MG63 (cell line): ENCODE measurements at regions not wholly inside any gene's neighbourhood (a gene's known extent, or its start where the extent isn't known, plus 50 kb on each side); places are given as distances from the start of the nearest gene placed in this dataset.

ENCODE experiments used
- DNase-seq: peaks from one replicate; pipeline ENCODE4 v3.0.0-alpha.2; 2020
- H3K27me3 ChIP-seq: fragments of 250-450 bp; sonication (Bioruptor Pico); 2 replicates; pipeline ENCODE4 v1.5.1; 2020; ENCODE audit warnings: mild to moderate bottlenecking, moderate library complexity
- H3K36me3 ChIP-seq: fragments of 250-450 bp; sonication (Bioruptor Pico); 2 replicates; pipeline ENCODE4 v1.5.1; 2020; ENCODE audit warnings: mild to moderate bottlenecking, moderate library complexity
- H3K4me3 ChIP-seq: fragments of 250-450 bp; sonication (Bioruptor Pico); 2 replicates; pipeline ENCODE4 v1.5.1; 2020; ENCODE audit warnings: mild to moderate bottlenecking, moderate library complexity
- H3K9me3 ChIP-seq: fragments of 250-450 bp; sonication (Bioruptor Pico); 2 replicates; pipeline ENCODE4 v1.5.1; 2020; ENCODE audit warnings: mild to moderate bottlenecking, moderate library complexity

- no peaks in the 10 kb centered on the region for H3K27me3 ChIP-seq
- DNase-seq, result no peak
- no peak overlapping the region for H3K4me3 ChIP-seq
- H3K9me3 ChIP-seq, result no peaks in the 10 kb centered on the region
- H3K36me3 ChIP-seq, result no peaks in the 10 kb centered on the region
Observed at GRCh38 chr6:42512579-42512978, 51.2 kb upstream of the UBR2 start.

- H3K4me3 ChIP-seq, result no peak overlapping the region
- no peaks in the 10 kb centered on the region for H3K36me3 ChIP-seq
- no peaks in the 10 kb centered on the region for H3K9me3 ChIP-seq
- no peaks in the 10 kb centered on the region for H3K27me3 ChIP-seq
- DNase-seq, result peak; percentile 78
Observed at GRCh38 chr6:42511803-42512422, 51.9 kb upstream of the UBR2 start.

- DNase-seq, result no peak
- no peaks in the 10 kb centered on the region for H3K9me3 ChIP-seq
- H3K36me3 ChIP-seq, result no peaks in the 10 kb centered on the region
- no peak overlapping the region for H3K4me3 ChIP-seq
- no peaks in the 10 kb centered on the region for H3K27me3 ChIP-seq
Observed at GRCh38 chr6:42510795-42511194, 53.0 kb upstream of the UBR2 start.

- Histone ChIP-seq H3K9me3 (no peaks in the 10 kb centered on the region), H3K4me3 (no peak overlapping the region), H3K27me3 (no peaks in the 10 kb centered on the region), H3K36me3 (no peaks in the 10 kb centered on the region)
- DNase-seq, result no peak
Observed at GRCh38 chr6:42509765-42510164, 54.1 kb upstream of the UBR2 start.

GRCh38 chr6:42509256-42509655, 54.6 kb upstream of the UBR2 start:
- DNase-seq, result no peak
- no peaks in the 10 kb centered on the region for H3K9me3 ChIP-seq

GRCh38 chr6:42507901-42508300, 55.9 kb upstream of the UBR2 start:
- H3K36me3 ChIP-seq, result no peaks in the 10 kb centered on the region
- no peak for DNase-seq
- no peaks in the 10 kb centered on the region for H3K27me3 ChIP-seq
- H3K4me3 ChIP-seq, result no peak overlapping the region
- no peaks in the 10 kb centered on the region for H3K9me3 ChIP-seq

More at GRCh38 chr6:42509256-42509655, 54.6 kb upstream of the UBR2 start:
- Histone ChIP-seq H3K4me3 (no peak overlapping the region), H3K36me3 (no peaks in the 10 kb centered on the region), H3K27me3 (no peaks in the 10 kb centered on the region)

- DNase-seq, result no peak
- Histone ChIP-seq H3K4me3 (no peak overlapping the region), H3K36me3 (no peaks in the 10 kb centered on the region), H3K9me3 (no peaks in the 10 kb centered on the region), H3K27me3 (no peaks in the 10 kb centered on the region)
Observed at GRCh38 chr6:42507195-42507594, 55.5 kb upstream of the TRERF1 start.

- Histone ChIP-seq H3K27me3 (no peaks in the 10 kb centered on the region), H3K36me3 (no peaks in the 10 kb centered on the region), H3K4me3 (no peak overlapping the region), H3K9me3 (no peaks in the 10 kb centered on the region)
- DNase-seq, result no peak
Observed at GRCh38 chr6:42506070-42506469, 54.3 kb upstream of the TRERF1 start.

- Histone ChIP-seq H3K36me3 (no peaks in the 10 kb centered on the region), H3K27me3 (no peaks in the 10 kb centered on the region), H3K4me3 (peak overlapping the region; percentile 12; the same call in 1 of the 2 replicates), H3K9me3 (no peaks in the 10 kb centered on the region)
- no peak for DNase-seq
Observed at GRCh38 chr6:42505385-42505718, 53.6 kb upstream of the TRERF1 start.

GRCh38 chr6:42503894-42504293, 52.2 kb upstream of the TRERF1 start:
- no peak overlapping the region for H3K4me3 ChIP-seq
- no peaks in the 10 kb centered on the region for H3K9me3 ChIP-seq
- no peaks in the 10 kb centered on the region for H3K27me3 ChIP-seq
- H3K36me3 ChIP-seq, result no peaks in the 10 kb centered on the region
- no peak for DNase-seq

GRCh38 chr6:42502990-42503389, 51.3 kb upstream of the TRERF1 start:
- no peak for DNase-seq
- Histone ChIP-seq H3K36me3 (no peaks in the 10 kb centered on the region), H3K27me3 (no peaks in the 10 kb centered on the region), H3K9me3 (no peaks in the 10 kb centered on the region), H3K4me3 (no peak overlapping the region)

- no peaks in the 10 kb centered on the region for H3K9me3 ChIP-seq
- H3K27me3 ChIP-seq, result no peaks in the 10 kb centered on the region
- no peaks in the 10 kb centered on the region for H3K36me3 ChIP-seq
- no peak overlapping the region for H3K4me3 ChIP-seq
- no peak for DNase-seq
Observed at GRCh38 chr6:42502127-42502526, 50.4 kb upstream of the TRERF1 start.
